Activated naive CD4-positive, alpha-beta T cell treated with anti-CD3 and anti-CD28 coated beads, Interleukin-2, amount 50 U/mL, for 24 hours (primary cell): ENCODE measurements at regions not wholly inside any gene's neighbourhood (a gene's known extent, or its start where the extent isn't known, plus 50 kb on each side); places are given as distances from the start of the nearest gene placed in this dataset.

ENCODE experiments used
- H3K27ac Mint-ChIP-seq: one replicate; pipeline ENCODE4 v1.8.0; 2021; ENCODE audit warnings: mild to moderate bottlenecking, mixed read lengths
- H3K27me3 Mint-ChIP-seq: one replicate; pipeline ENCODE4 v1.8.0; 2021; ENCODE audit warnings: mixed read lengths
- H3K36me3 Mint-ChIP-seq: one replicate; pipeline ENCODE4 v1.8.0; 2021; ENCODE audit warnings: mixed read lengths
- H3K4me1 Mint-ChIP-seq: one replicate; pipeline ENCODE4 v1.8.0; 2021; ENCODE audit warnings: mixed read lengths
- H3K4me3 Mint-ChIP-seq: one replicate; pipeline ENCODE4 v1.8.0; 2021; ENCODE audit warnings: mild to moderate bottlenecking, mixed read lengths
- H3K9me3 Mint-ChIP-seq: one replicate; pipeline ENCODE4 v1.8.0; 2021; ENCODE audit warnings: mixed read lengths

GRCh38 chr17:5826384-5826783, 242.1 kb upstream of the NLRP1 start:
- Mint-ChIP-seq H3K9me3 (no peaks in the 10 kb centered on the region), H3K4me3 (no peak overlapping the region), H3K27ac (no peak overlapping the region), H3K36me3 (no peaks in the 10 kb centered on the region), H3K4me1 (no peaks in the 10 kb centered on the region), H3K27me3 (peaks cover 6% of the 10 kb centered on the region)

GRCh38 chr17:5830921-5831320, 239.3 kb upstream of the WSCD1 start:
- Mint-ChIP-seq H3K27ac (no peak overlapping the region), H3K36me3 (no peaks in the 10 kb centered on the region), H3K4me3 (no peak overlapping the region), H3K4me1 (peaks cover 20% of the 10 kb centered on the region), H3K9me3 (no peaks in the 10 kb centered on the region), H3K27me3 (peaks cover 4% of the 10 kb centered on the region)

- Mint-ChIP-seq H3K36me3 (no peaks in the 10 kb centered on the region), H3K4me1 (peaks cover 20% of the 10 kb centered on the region), H3K4me3 (no peak overlapping the region), H3K27ac (no peak overlapping the region), H3K9me3 (no peaks in the 10 kb centered on the region), H3K27me3 (no peaks in the 10 kb centered on the region)
Measured at GRCh38 chr17:5832886-5833285, 237.3 kb upstream of the WSCD1 start.

GRCh38 chr17:5837055-5837491, 233.1 kb upstream of the WSCD1 start:
- H3K4me1 Mint-ChIP-seq, result peaks cover 17% of the 10 kb centered on the region

GRCh38 chr17:5838661-5839300, 231.4 kb upstream of the WSCD1 start:
- Mint-ChIP-seq H3K27me3 (no peaks in the 10 kb centered on the region), H3K27ac (no peak overlapping the region), H3K4me1 (peaks cover 4% of the 10 kb centered on the region), H3K36me3 (no peaks in the 10 kb centered on the region), H3K4me3 (no peak overlapping the region), H3K9me3 (no peaks in the 10 kb centered on the region)

More at GRCh38 chr17:5837055-5837491, 233.1 kb upstream of the WSCD1 start:
- Mint-ChIP-seq H3K4me3 (no peak overlapping the region), H3K36me3 (no peaks in the 10 kb centered on the region), H3K27me3 (no peaks in the 10 kb centered on the region), H3K9me3 (no peaks in the 10 kb centered on the region), H3K27ac (no peak overlapping the region)

- H3K4me3 Mint-ChIP-seq, result no peak overlapping the region
- H3K36me3 Mint-ChIP-seq, result no peaks in the 10 kb centered on the region
- no peaks in the 10 kb centered on the region for H3K9me3 Mint-ChIP-seq
- no peak overlapping the region for H3K27ac Mint-ChIP-seq
- H3K27me3 Mint-ChIP-seq, result no peaks in the 10 kb centered on the region
- H3K4me1 Mint-ChIP-seq, result no peaks in the 10 kb centered on the region
Measured at GRCh38 chr17:5840811-5841446, 229.2 kb upstream of the WSCD1 start.

- no peaks in the 10 kb centered on the region for H3K9me3 Mint-ChIP-seq
- no peak overlapping the region for H3K4me3 Mint-ChIP-seq
- H3K27ac Mint-ChIP-seq, result no peak overlapping the region
- no peaks in the 10 kb centered on the region for H3K4me1 Mint-ChIP-seq
- H3K36me3 Mint-ChIP-seq, result no peaks in the 10 kb centered on the region
- H3K27me3 Mint-ChIP-seq, result peaks cover 3% of the 10 kb centered on the region
Measured at GRCh38 chr17:5841862-5842261, 228.3 kb upstream of the WSCD1 start.

- Mint-ChIP-seq H3K36me3 (no peaks in the 10 kb centered on the region), H3K4me3 (no peak overlapping the region), H3K27me3 (peaks cover 6% of the 10 kb centered on the region), H3K4me1 (no peaks in the 10 kb centered on the region), H3K27ac (no peak overlapping the region), H3K9me3 (no peaks in the 10 kb centered on the region)
Measured at GRCh38 chr17:5843366-5844026, 226.7 kb upstream of the WSCD1 start.

- no peaks in the 10 kb centered on the region for H3K9me3 Mint-ChIP-seq
- H3K4me3 Mint-ChIP-seq, result no peak overlapping the region
- H3K27ac Mint-ChIP-seq, result no peak overlapping the region
- peaks cover 8% of the 10 kb centered on the region for H3K27me3 Mint-ChIP-seq
- no peaks in the 10 kb centered on the region for H3K36me3 Mint-ChIP-seq
- no peaks in the 10 kb centered on the region for H3K4me1 Mint-ChIP-seq
Measured at GRCh38 chr17:5846001-5846400, 224.2 kb upstream of the WSCD1 start.

- H3K4me1 Mint-ChIP-seq, result no peaks in the 10 kb centered on the region
- no peaks in the 10 kb centered on the region for H3K9me3 Mint-ChIP-seq
- peaks cover 1% of the 10 kb centered on the region for H3K27me3 Mint-ChIP-seq
- no peak overlapping the region for H3K4me3 Mint-ChIP-seq
- H3K27ac Mint-ChIP-seq, result no peak overlapping the region
- H3K36me3 Mint-ChIP-seq, result no peaks in the 10 kb centered on the region
Measured at GRCh38 chr17:5854871-5855554, 215.2 kb upstream of the WSCD1 start.

- Mint-ChIP-seq H3K27ac (no peak overlapping the region), H3K36me3 (no peaks in the 10 kb centered on the region), H3K9me3 (no peaks in the 10 kb centered on the region), H3K4me1 (no peaks in the 10 kb centered on the region), H3K4me3 (no peak overlapping the region), H3K27me3 (peaks cover 3% of the 10 kb centered on the region)
Measured at GRCh38 chr17:5861246-5861645, 208.9 kb upstream of the WSCD1 start.

GRCh38 chr17:5861854-5862253, 208.3 kb upstream of the WSCD1 start:
- Mint-ChIP-seq H3K4me3 (no peak overlapping the region), H3K4me1 (no peaks in the 10 kb centered on the region), H3K36me3 (no peaks in the 10 kb centered on the region), H3K9me3 (no peaks in the 10 kb centered on the region), H3K27ac (no peak overlapping the region), H3K27me3 (peaks cover 3% of the 10 kb centered on the region)

GRCh38 chr17:5862395-5862794, 207.8 kb upstream of the WSCD1 start:
- H3K4me1 Mint-ChIP-seq, result no peaks in the 10 kb centered on the region
- no peaks in the 10 kb centered on the region for H3K36me3 Mint-ChIP-seq
- no peak overlapping the region for H3K27ac Mint-ChIP-seq
- H3K27me3 Mint-ChIP-seq, result peaks cover 3% of the 10 kb centered on the region
- no peak overlapping the region for H3K4me3 Mint-ChIP-seq
- no peaks in the 10 kb centered on the region for H3K9me3 Mint-ChIP-seq

- H3K4me1 Mint-ChIP-seq, result no peaks in the 10 kb centered on the region
- H3K27ac Mint-ChIP-seq, result no peak overlapping the region
- H3K4me3 Mint-ChIP-seq, result no peak overlapping the region
- H3K36me3 Mint-ChIP-seq, result no peaks in the 10 kb centered on the region
- no peaks in the 10 kb centered on the region for H3K9me3 Mint-ChIP-seq
- H3K27me3 Mint-ChIP-seq, result peaks cover 3% of the 10 kb centered on the region
Measured at GRCh38 chr17:5864741-5865657, 205.2 kb upstream of the WSCD1 start.

- Mint-ChIP-seq H3K4me3 (no peak overlapping the region), H3K4me1 (no peaks in the 10 kb centered on the region), H3K9me3 (no peaks in the 10 kb centered on the region), H3K27ac (no peak overlapping the region), H3K36me3 (no peaks in the 10 kb centered on the region), H3K27me3 (peaks cover 7% of the 10 kb centered on the region)
Measured at GRCh38 chr17:5866978-5867377, 203.2 kb upstream of the WSCD1 start.
